Fibroblast of the conjunctiva (primary cell): ENCODE measurements at regions not wholly inside any gene's neighbourhood (a gene's known extent, or its start where the extent isn't known, plus 50 kb on each side); places are given as distances from the start of the nearest gene placed in this dataset.

Source experiments
- DNase-seq: peaks from one replicate; pipeline ENCODE4 v3.0.0-alpha.2; 2010; ENCODE audit warnings: low read depth

DNA sequence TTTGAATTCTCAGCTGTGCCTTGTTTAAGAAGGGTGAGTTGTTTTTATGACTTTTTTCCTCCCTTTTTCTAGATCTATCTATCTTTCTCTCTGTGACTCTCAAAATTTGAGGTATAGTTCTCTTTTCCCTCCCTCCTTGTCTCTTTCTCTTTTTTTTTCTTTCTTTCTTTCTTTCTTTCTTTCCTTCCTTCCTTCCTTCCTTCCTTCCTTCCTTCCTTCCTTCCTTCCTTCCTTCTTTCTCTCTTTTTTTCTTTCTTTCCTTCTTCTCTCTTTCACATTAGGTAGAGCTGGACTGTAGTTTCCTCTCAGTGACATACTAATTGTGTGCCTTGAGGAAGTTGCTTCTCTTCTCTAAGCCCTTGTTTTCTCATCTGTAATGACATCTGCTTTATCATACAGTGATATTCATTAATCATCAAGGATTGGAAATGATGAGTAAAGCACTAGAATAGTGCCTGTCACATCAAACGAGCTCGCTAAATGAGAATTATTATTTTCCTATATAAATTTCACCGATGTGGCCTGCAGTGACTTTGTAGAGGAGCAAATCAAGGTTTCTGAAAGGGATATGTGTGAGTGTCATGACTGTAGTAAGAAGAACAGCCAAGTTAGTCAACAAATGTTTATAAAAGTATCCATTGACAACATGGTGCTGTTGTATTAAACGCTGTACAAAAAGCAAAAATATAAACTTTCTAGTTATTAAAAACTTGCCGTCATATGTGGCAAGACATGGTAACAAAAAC is 78.9 kb upstream of the SLC38A2 start:
- no peak for DNase-seq

DNA sequence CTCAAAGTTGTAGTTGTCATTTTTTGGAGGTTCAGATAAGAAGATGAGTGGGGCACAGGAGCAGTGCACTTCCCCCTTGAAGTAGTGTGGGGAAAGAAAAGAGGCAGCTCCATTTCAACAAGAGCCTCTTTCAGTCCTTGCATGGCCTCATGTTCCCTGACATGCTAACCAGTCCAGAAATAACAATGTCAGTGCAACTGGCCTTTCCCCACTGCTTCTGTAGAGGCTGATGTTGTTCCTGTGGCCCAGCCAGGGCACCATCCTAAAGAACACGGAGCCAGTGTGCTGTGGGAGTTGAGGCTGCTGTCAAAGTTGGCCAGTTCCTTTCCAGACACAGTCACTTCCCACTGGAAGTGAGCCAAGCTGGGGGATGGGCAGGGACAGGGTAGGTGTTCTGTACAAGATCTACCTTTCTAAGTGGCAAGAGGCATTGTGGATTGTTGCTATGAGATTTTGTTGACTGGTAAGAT is 77.7 kb upstream of the SLC38A2 start:
- DNase-seq: no peak

DNA sequence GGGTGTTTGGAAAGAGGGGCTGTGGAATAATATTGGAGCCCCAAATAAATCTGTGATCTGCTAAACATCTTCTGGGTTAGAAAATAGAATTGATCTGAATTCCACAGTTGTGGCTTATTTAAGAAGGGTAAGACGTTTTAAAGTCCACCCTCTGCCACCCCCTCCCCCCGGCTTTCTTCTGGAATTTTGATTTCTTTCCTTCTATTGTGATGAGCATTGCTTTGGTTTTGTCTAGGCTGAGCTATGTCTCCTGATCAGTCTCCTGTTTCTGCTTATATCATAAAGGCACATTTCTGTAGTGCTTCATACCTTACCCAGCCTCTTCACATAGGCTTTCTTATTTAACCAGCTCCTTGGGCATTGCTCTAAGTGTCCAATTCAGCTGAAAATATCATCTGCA is 77.3 kb upstream of the SLC38A2 start:
- DNase-seq: no peak

DNA sequence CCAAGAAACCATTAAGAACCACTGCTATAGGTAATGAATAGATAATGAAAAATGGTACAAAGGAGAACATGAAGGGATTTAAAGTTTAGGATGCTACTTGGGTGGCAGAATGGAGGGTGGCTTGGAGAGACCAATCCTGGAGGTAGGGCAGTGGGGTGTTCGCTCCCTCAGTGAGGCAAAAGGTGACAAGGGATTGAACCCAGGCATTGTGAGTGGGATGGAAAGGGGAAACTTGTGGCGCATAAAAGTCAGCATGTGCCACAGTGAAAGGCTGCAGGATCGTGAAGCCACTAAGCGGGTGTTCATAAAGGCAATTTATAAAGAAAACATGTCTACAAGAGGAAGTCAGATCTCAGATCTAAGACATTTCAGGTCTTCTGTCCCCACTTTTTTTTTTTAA is 76.7 kb upstream of the SLC38A2 start:
- DNase-seq: no peak

DNA sequence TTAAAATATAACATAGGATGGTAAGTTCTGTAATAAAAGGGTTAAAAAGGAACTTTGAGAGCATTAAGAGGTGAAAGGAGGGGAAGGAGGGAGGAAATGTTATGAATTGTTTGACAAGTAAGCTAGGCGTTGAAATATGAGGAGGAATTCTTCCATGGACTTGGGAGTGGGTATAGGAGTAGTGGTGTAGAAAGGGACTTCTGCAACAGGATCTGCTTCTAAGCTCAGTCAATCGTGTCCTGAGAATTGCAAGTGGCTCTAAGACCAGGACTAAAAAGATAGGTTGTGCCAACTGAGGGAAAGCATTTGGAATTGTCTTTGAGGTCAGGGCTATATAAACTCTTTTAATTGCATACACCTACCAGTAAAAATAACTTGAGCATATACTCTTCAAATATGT is 74.1 kb upstream of the SLC38A2 start:
- DNase-seq: no peak

- DNase-seq: no peak
Measured at GRCh38 chr12:46445551-46446235, 73.1 kb upstream of the SLC38A2 start.

DNA sequence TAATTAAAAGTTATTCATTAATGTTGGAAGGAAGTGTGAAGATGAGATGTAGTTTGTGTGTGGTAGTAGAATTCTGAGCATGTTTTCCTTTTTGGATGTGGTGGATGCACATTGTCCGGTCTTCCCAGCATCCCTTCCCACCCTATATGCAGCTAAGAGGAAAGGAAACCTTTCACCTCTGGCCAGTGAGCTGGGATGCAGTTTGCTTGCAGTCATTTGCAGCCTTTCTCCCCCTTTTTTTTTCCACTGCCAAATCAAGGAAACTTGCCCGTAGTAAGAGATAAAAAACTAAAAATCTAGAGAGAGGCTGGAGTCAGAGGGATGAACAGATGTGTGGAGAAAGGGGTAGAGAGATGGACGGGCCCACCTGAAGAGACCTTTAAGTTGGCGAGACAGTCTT is 72.5 kb upstream of the SLC38A2 start:
- no peak for DNase-seq

GRCh38 chr12:46443594-46444263 is 71.2 kb upstream of the SLC38A2 start:
- DNase-seq: no peak

- no peak for DNase-seq
Measured at GRCh38 chr12:46442738-46443137, 70.2 kb upstream of the SLC38A2 start.

GRCh38 chr12:46442239-46442638 is 69.7 kb upstream of the SLC38A2 start:
- no peak for DNase-seq

DNA sequence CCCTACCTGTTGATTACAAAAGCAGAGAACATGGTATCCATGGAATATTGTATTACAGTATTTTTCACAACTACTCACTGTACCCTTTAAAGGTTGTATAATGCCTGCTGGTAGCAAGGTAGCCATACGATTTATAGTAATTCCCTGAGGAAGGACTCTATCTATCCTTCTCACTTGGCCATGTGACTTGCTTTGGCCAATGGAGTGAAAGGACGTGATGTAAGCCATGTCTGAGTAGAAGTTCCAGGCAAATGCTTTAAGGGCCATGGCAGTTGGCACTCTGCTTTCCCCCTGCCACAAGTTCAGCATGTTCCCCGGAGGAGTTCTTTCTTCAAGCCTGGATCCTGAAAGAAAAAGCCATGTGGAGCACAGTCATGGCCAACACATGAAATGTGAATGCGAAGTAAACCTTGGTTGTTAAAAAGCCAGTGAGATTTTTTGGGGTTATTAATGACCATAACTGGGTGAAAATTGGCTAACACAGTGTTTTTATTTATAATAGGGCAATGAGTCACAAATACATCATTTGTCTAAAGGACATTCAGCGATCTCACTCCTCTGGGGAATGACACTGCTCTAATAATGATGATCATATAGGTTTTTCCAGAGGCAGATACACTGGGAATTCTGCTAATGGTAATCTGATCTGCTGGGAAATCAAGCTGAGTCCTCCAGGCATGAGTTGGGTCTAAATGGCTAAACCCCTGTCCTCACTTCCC is 67.4 kb upstream of the SLC38A2 start:
- DNase-seq: no peak

DNA sequence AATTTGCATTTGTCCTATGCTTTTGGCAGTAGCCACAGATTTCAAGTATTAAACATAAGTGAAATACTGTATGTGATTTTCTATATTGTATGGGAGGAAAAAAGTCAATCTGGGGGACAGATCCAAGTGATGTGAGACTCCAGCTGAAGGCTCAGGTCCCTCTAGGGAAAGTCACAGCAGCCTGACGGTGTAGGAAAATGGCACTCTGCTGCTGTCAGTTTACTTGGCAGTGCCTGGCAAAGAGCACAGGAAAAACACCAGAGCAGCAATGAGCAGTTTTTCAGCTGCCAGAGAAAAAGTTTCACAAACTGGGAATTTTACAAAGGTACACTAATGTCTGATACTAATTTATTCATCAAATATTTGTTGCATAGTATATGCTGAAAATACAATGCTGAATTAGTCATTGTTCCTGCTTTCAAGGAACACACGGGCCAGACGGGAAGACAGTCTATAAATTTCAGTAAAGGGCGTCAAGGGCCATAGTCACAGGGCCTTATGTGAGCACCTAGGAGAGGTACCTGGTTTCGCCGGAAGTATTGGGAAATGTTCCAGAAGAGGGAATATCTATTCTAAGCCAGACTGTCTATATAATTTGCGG is 66.2 kb upstream of the SLC38A2 start:
- no peak for DNase-seq

DNA sequence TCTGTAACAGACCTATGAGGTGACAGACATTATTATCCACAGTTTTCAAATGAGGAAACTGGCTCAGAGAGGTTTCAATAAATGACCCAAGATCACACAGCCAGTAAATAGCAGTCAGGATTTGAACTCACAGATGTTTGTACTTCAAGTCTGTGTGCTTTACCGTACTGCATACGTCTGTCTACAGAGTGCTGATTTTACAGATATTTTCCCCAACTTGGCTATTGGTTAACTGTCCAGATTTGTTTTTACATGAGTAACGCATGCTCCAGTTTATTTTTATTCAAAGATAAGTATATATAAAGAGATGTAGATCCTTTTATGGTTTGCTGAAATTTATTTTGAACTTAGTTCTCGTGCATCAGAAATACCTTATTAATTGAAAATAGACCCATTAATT is 65.7 kb upstream of the SLC38A2 start:
- no peak for DNase-seq

GRCh38 chr12:46437469-46437868 is 64.9 kb upstream of the SLC38A2 start:
- DNase-seq: no peak

GRCh38 chr12:46436747-46437146 is 64.2 kb upstream of the SLC38A2 start:
- DNase-seq: no peak

DNA sequence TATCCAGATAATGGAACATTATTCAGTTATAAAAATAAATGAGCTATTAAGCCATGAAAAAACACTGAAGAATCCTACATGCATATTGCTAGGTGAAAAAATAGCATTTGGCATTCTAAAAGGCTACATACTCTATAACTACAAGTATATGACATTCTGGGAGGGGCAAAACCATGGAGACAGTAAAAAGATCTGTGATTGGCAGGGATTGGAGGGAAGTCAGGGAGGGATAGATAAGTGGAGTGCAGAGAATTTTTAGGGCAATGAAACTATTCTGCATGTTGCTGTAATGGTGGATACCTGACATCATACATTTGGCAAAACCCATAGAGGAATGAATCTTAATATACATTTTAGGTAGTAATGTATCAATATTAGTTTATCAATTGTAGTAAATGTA is 63.1 kb upstream of the SLC38A2 start:
- DNase-seq: no peak

GRCh38 chr12:46435029-46435428 is 62.5 kb upstream of the SLC38A2 start:
- DNase-seq: no peak

DNA sequence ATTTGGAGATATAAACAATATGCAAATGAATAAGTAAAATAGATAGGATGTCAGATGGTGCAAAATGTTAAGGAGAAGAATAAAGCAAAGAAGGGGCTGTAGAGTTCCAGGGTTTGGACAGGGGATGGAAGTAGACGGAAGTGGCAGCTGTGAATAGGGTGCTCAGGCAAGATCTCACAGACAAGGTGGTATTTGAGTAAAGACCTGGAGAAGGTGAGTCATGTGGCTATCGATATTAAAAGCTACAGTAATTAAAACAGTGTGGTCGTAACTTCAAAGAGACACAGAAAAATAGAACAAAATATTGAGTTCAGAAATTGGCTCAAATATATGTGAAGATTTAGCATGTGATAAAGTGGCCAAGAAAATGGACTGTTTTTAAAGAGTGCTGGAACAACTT is 61.3 kb upstream of the SLC38A2 start:
- DNase-seq: no peak

DNA sequence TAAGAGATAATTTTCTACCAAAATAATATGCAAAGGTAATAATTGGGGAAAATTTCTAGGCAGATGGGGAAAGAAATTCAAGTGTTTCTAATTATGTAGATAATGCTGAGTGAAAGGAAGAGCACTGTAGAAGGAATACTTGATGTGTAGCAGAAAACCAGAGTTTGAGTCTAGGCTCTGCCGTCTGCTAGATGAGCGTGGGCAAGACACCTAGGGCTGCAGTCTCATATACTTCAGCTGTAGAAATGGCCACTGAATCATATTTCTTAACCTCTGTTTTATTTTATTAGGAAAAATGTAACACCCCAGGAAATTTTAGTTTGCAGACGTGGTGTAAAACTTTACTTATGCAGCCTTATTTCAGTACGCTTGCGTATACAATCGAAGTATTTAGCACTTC is 59.8 kb upstream of the SLC38A2 start:
- no peak for DNase-seq

GRCh38 chr12:46430340-46430948 is 57.9 kb upstream of the SLC38A2 start:
- DNase-seq: peak; percentile 69
